Lower lobe of right lung (tissue), 2 donors: ENCODE measurements at regions not wholly inside any gene's neighbourhood (a gene's known extent, or its start where the extent isn't known, plus 50 kb on each side); places are given as distances from the start of the nearest gene placed in this dataset.
A peak's percentile ranks its signal among the peaks of the same experiment; 100 is the strongest.

ENCODE experiments used
- ATAC-seq, 2 donors: fragments of 200-7000 bp; cut with Tn5 transposase; one replicate each; pipeline ENCODE4 v1.9.1; 2020 to 2022; ENCODE audit warnings: mild to moderate bottlenecking in 2 of 2, moderate library complexity in 2 of 2
- DNase-seq: peaks from one replicate; pipeline ENCODE4 v3.0.0-alpha.2; 2020
- H3K27ac ChIP-seq: fragments of 200-600 bp; one replicate; pipeline ENCODE4 v1.8.0; 2022
- H3K27me3 ChIP-seq: fragments of 200-600 bp; one replicate; pipeline ENCODE4 v1.8.0; 2022; ENCODE audit warnings: low read depth
- H3K36me3 ChIP-seq: fragments of 200-600 bp; one replicate; pipeline ENCODE4 v1.8.0; 2022; ENCODE audit warnings: mild to moderate bottlenecking
- H3K4me1 ChIP-seq: fragments of 200-600 bp; one replicate; pipeline ENCODE4 v1.8.0; 2022
- H3K4me3 ChIP-seq: fragments of 200-600 bp; one replicate; pipeline ENCODE4 v1.8.0; 2022; ENCODE audit warnings: mild to moderate bottlenecking
- H3K9me3 ChIP-seq: fragments of 200-600 bp; one replicate; pipeline ENCODE4 v1.8.0; 2022
- intact Hi-C: fragments of 100-400 bp; cut with DNase I; formaldehyde crosslinking; loops from one replicate; pipeline ENCODE4 v1.11.0; 2022
- TF ChIP-seq, protein P1 (sequence below): fragments of 200-600 bp; IDR thresholded peaks from one replicate; pipeline ENCODE4 v1.8.0; 2022; ENCODE audit warnings: antibody characterized with exemption, mild to moderate bottlenecking
- donor health status: DM: no; HTN: yes; CAD: no; lungs with severe emphysema.

- ATAC-seq (no peak), DNase-seq (no peak)
- Histone ChIP-seq H3K27me3 (no peaks in the 10 kb centered on the region), H3K4me1 (no peaks in the 10 kb centered on the region), H3K27ac (no peak overlapping the region), H3K4me3 (no peak overlapping the region), H3K36me3 (no peaks in the 10 kb centered on the region), H3K9me3 (no peaks in the 10 kb centered on the region)
- intact Hi-C loops = no loop called here
- TF ChIP-seq, protein P1, sequence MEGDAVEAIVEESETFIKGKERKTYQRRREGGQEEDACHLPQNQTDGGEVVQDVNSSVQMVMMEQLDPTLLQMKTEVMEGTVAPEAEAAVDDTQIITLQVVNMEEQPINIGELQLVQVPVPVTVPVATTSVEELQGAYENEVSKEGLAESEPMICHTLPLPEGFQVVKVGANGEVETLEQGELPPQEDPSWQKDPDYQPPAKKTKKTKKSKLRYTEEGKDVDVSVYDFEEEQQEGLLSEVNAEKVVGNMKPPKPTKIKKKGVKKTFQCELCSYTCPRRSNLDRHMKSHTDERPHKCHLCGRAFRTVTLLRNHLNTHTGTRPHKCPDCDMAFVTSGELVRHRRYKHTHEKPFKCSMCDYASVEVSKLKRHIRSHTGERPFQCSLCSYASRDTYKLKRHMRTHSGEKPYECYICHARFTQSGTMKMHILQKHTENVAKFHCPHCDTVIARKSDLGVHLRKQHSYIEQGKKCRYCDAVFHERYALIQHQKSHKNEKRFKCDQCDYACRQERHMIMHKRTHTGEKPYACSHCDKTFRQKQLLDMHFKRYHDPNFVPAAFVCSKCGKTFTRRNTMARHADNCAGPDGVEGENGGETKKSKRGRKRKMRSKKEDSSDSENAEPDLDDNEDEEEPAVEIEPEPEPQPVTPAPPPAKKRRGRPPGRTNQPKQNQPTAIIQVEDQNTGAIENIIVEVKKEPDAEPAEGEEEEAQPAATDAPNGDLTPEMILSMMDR = peak; percentile 34
These were observed 271.6 kb downstream of the CHL1 start for GRCh38 chr3:468172-468571.

GRCh38 chr3:473033-473800 lies 276.7 kb downstream of the CHL1 start:
- Histone ChIP-seq H3K27ac (no peak overlapping the region), H3K27me3 (no peaks in the 10 kb centered on the region), H3K4me1 (no peaks in the 10 kb centered on the region), H3K36me3 (no peaks in the 10 kb centered on the region), H3K4me3 (no peak overlapping the region), H3K9me3 (no peaks in the 10 kb centered on the region)
- TF ChIP-seq, protein P1 = no peak
- DNase-seq = no peak
- ATAC-seq = no peak
- intact Hi-C loops = no loop called here

DNA sequence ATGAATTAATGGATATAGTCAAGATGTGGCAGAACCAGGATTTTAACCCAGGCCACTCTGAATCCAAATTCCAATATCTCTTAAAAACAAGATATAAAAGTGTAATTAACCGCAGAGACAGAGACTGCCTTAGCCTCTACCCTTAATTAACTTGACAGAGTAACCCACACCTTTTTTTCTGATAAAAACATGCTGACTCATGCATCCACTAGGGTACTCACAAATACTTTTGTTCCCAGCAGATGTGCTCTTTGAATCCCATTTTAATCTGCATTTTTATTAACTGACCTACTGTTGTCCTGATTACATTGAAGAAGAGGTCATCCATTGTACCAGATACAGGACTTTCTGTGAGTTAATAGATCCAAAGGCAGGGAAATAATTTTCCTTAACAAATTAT lies 278.3 kb downstream of the CHL1 start:
- TF ChIP-seq, protein P1 = no peak

DNA sequence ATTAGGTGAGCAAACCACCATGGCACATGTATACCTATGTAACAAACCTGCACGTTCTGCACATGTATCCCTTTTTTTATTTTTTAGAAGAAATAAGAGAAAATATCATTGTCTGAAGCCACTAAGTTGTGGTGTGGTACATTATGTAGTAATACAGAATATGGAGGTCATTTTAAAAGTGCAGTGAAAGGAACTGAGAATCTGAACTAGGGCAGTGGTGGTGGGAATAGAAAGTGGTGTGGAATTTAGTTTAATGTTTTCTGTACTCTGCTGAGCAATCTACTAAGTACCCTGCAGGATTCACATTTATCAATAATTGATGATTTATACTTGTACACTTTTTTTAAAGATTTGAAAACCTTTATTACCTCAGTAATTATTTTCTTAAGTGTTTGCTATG lies 283.5 kb downstream of the CHL1 start:
- TF ChIP-seq, protein P1 = no peak
- DNase-seq = no peak
- no peaks in the 10 kb centered on the region for H3K27me3 ChIP-seq
- H3K36me3 ChIP-seq = no peaks in the 10 kb centered on the region
- H3K4me3 ChIP-seq = no peak overlapping the region
- intact Hi-C loops = no loop called here
- ATAC-seq = no peak
- H3K4me1 ChIP-seq = no peaks in the 10 kb centered on the region
- no peak overlapping the region for H3K27ac ChIP-seq
- H3K9me3 ChIP-seq = no peaks in the 10 kb centered on the region

More for the DNA sequence above, 278.3 kb downstream of the CHL1 start:
- intact Hi-C loops = no loop called here
- no peaks in the 10 kb centered on the region for H3K9me3 ChIP-seq
- no peaks in the 10 kb centered on the region for H3K27me3 ChIP-seq
- H3K4me3 ChIP-seq = no peak overlapping the region
- no peak for ATAC-seq
- no peak for DNase-seq
- H3K27ac ChIP-seq = no peak overlapping the region
- no peaks in the 10 kb centered on the region for H3K36me3 ChIP-seq
- no peaks in the 10 kb centered on the region for H3K4me1 ChIP-seq

DNA sequence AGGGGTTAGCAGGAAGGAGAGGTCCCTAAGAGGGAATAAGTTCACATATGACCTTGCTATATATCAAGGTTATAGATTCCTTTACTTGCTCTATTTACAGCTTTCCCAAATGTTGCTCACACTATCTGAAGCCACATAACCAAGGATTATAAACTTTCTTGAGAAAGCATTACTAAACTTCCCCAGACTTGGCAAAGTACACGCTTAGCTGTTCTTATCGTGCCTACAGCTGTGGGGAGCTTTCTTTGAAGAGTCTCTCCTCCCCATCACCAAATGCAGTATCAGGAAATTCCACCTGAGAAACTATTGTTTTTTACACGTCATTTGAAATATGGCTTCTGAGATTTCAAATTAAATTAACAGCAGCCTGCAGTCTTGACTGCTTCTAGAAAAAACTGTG lies 284.5 kb downstream of the CHL1 start:
- intact Hi-C loops = no loop called here
- H3K27ac ChIP-seq = no peak overlapping the region

More for the DNA sequence above, 284.5 kb downstream of the CHL1 start:
- H3K36me3 ChIP-seq = no peaks in the 10 kb centered on the region
- TF ChIP-seq, protein P1 = no peak
- H3K4me3 ChIP-seq = no peak overlapping the region
- no peaks in the 10 kb centered on the region for H3K9me3 ChIP-seq
- no peaks in the 10 kb centered on the region for H3K4me1 ChIP-seq
- ATAC-seq (no peak), DNase-seq (no peak)
- no peaks in the 10 kb centered on the region for H3K27me3 ChIP-seq
